ENCODE measurements at regions not wholly inside any gene's neighbourhood (a gene's known extent, or its start where the extent isn't known, plus 50 kb on each side); places are given as distances from the start of the nearest gene placed in this dataset.

- DNase-seq (ENCODE audit: low spot score): no peak
Observed at GRCh38 chr1:103348136-103348535, 177.4 kb upstream of the RNPC3 start.

- DNase-seq (ENCODE audit: low spot score): no peak
Observed at GRCh38 chr1:103344930-103345329, 180.6 kb upstream of the RNPC3 start.

GRCh38 chr1:103341377-103341880 is 184.1 kb upstream of the RNPC3 start:
- no peak for DNase-seq (ENCODE audit: low spot score)

GRCh38 chr1:103337779-103338178 is 187.7 kb upstream of the RNPC3 start:
- DNase-seq (ENCODE audit: low spot score): no peak

- no peak for DNase-seq (ENCODE audit: low spot score)
Observed at GRCh38 chr1:103336408-103336807, 189.1 kb upstream of the RNPC3 start.

- no peak for DNase-seq (ENCODE audit: low spot score)
Observed at GRCh38 chr1:103333141-103333540, 192.4 kb upstream of the RNPC3 start.

- no peak for DNase-seq (ENCODE audit: low spot score)
Observed at GRCh38 chr1:103327054-103327719, 198.3 kb upstream of the RNPC3 start.

GRCh38 chr1:103326595-103326994 is 198.9 kb upstream of the RNPC3 start:
- no peak for DNase-seq (ENCODE audit: low spot score)

- no peak for DNase-seq (ENCODE audit: low spot score)
Observed at GRCh38 chr1:103309786-103310185, 201.5 kb upstream of the COL11A1 start.

GRCh38 chr1:103307751-103308150 is 199.4 kb upstream of the COL11A1 start:
- DNase-seq (ENCODE audit: low spot score): no peak

GRCh38 chr1:103283841-103284669 is 175.7 kb upstream of the COL11A1 start:
- no peak for DNase-seq (ENCODE audit: low spot score)

GRCh38 chr1:103283371-103283770 is 175.0 kb upstream of the COL11A1 start:
- DNase-seq (ENCODE audit: low spot score): no peak

GRCh38 chr1:103275725-103276124 is 167.4 kb upstream of the COL11A1 start:
- DNase-seq (ENCODE audit: low spot score): no peak

GRCh38 chr1:103274886-103275285 is 166.6 kb upstream of the COL11A1 start:
- no peak for DNase-seq (ENCODE audit: low spot score)

GRCh38 chr1:103273106-103273505 is 164.8 kb upstream of the COL11A1 start:
- DNase-seq (ENCODE audit: low spot score): no peak

- peak; percentile 33 for DNase-seq (ENCODE audit: low spot score)
Observed at GRCh38 chr1:103271471-103271870, 163.1 kb upstream of the COL11A1 start.

- no peak for DNase-seq (ENCODE audit: low spot score)
Observed at GRCh38 chr1:103267893-103268292, 159.6 kb upstream of the COL11A1 start.

- no peak for DNase-seq (ENCODE audit: low spot score)
Observed at GRCh38 chr1:103267266-103267665, 158.9 kb upstream of the COL11A1 start.

- no peak for DNase-seq (ENCODE audit: low spot score)
Observed at GRCh38 chr1:103266036-103266435, 157.7 kb upstream of the COL11A1 start.

- no peak for DNase-seq (ENCODE audit: low spot score)
Observed at GRCh38 chr1:103265551-103265950, 157.2 kb upstream of the COL11A1 start.

- DNase-seq (ENCODE audit: low spot score): no peak
Observed at GRCh38 chr1:103259982-103260381, 151.7 kb upstream of the COL11A1 start.

- DNase-seq (ENCODE audit: low spot score): peak; percentile 4
Observed at GRCh38 chr1:103256490-103256889, 148.2 kb upstream of the COL11A1 start.

- no peak for DNase-seq (ENCODE audit: low spot score)
Observed at GRCh38 chr1:103254691-103255090, 146.4 kb upstream of the COL11A1 start.

Data from kidney tubule cell (primary cell).